C4-2B (cell line): ENCODE measurements at regions not wholly inside any gene's neighbourhood (a gene's known extent, or its start where the extent isn't known, plus 50 kb on each side); places are given as distances from the start of the nearest gene placed in this dataset.
"Not testable (repeated sequence)": the region's sequence is repeated elsewhere in the genome, so short reads cannot be mapped to it uniquely, and the experiment has no call there.

ENCODE experiments used
- H3K27ac ChIP-seq: fragments of 450-650 bp; 2 replicates; pipeline ENCODE4 v1.5.1; 2017
- CTCF ChIP-seq: fragments of 450-650 bp; conservative IDR thresholded peaks from 2 replicates; pipeline ENCODE4 v1.5.1; 2017; ENCODE audit warnings: mild to moderate bottlenecking
- ZFX ChIP-seq: fragments of 450-650 bp; IDR thresholded peaks from 2 replicates; pipeline ENCODE4 v1.6.1; 2017

- no peak overlapping the region for H3K27ac ChIP-seq
- TF ChIP-seq ZFX: no peak
- no peak for TF ChIP-seq CTCF
These were observed 161.5 kb upstream of the CDKN2B start for GRCh38 chr9:22170556-22170955.

- no peak for TF ChIP-seq ZFX
- no peak for TF ChIP-seq CTCF
These were observed 162.0 kb upstream of the CDKN2B start for GRCh38 chr9:22170990-22171670.

GRCh38 chr9:22171691-22172090 lies 162.6 kb upstream of the CDKN2B start:
- H3K27ac ChIP-seq: no peak overlapping the region
- TF ChIP-seq CTCF: no peak

More at GRCh38 chr9:22170990-22171670, 162.0 kb upstream of the CDKN2B start:
- H3K27ac ChIP-seq: no peak overlapping the region

- H3K27ac ChIP-seq: no peak overlapping the region
These were observed 164.8 kb upstream of the CDKN2B start for GRCh38 chr9:22173908-22174307.

GRCh38 chr9:22175972-22176545 lies 167.0 kb upstream of the CDKN2B start:
- H3K27ac ChIP-seq: no peak overlapping the region
- TF ChIP-seq CTCF: no peak
- TF ChIP-seq ZFX: no peak

More at GRCh38 chr9:22173908-22174307, 164.8 kb upstream of the CDKN2B start:
- TF ChIP-seq CTCF: no peak
- no peak for TF ChIP-seq ZFX

- H3K27ac ChIP-seq: not testable (repeated sequence)
These were observed 171.9 kb upstream of the CDKN2B start for GRCh38 chr9:22181021-22181420.

GRCh38 chr9:22189471-22189870 lies 180.4 kb upstream of the CDKN2B start:
- no peak for TF ChIP-seq ZFX
- TF ChIP-seq CTCF: no peak
- H3K27ac ChIP-seq: no peak overlapping the region

GRCh38 chr9:22197000-22197399 lies 187.9 kb upstream of the CDKN2B start:
- H3K27ac ChIP-seq: not testable (repeated sequence)
